LoVo (cell line): ENCODE measurements at regions not wholly inside any gene's neighbourhood (a gene's known extent, or its start where the extent isn't known, plus 50 kb on each side); places are given as distances from the start of the nearest gene placed in this dataset.

Experiments
- DNase-seq: peaks from one replicate; pipeline ENCODE4 v3.0.0-alpha.2; 2016; ENCODE audit warnings: low spot score

GRCh38 chr2:107218208-107218607 is 332.2 kb upstream of the ST6GAL2 start:
- no peak for DNase-seq

GRCh38 chr2:107222466-107222865 is 336.5 kb upstream of the ST6GAL2 start:
- DNase-seq = no peak

GRCh38 chr2:107235491-107236254 is 349.7 kb upstream of the ST6GAL2 start:
- DNase-seq = no peak

DNA sequence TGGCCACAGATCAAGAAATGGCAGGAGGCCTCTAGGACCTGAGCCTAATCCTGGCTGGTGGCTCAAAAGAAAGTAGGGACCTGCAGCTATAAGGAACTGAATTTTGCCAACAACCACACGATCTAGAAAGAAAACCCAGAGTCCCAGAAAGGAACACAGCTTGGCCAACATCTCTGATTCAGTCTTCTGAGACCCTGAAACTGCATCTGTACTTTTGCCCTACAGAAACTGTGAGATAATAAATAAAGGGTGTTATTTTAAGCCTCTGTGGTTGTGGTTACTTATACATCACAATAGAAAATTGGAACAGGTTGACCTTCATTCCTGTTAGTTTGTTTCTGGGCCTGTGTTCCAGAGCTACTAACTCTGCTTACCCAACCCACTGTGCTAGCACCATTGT is 356.8 kb upstream of the ST6GAL2 start:
- DNase-seq = no peak

- DNase-seq = no peak
Observed at GRCh38 chr2:107248932-107249331, 363.0 kb upstream of the ST6GAL2 start.

GRCh38 chr2:107255744-107256143 is 369.8 kb upstream of the ST6GAL2 start:
- no peak for DNase-seq

DNA sequence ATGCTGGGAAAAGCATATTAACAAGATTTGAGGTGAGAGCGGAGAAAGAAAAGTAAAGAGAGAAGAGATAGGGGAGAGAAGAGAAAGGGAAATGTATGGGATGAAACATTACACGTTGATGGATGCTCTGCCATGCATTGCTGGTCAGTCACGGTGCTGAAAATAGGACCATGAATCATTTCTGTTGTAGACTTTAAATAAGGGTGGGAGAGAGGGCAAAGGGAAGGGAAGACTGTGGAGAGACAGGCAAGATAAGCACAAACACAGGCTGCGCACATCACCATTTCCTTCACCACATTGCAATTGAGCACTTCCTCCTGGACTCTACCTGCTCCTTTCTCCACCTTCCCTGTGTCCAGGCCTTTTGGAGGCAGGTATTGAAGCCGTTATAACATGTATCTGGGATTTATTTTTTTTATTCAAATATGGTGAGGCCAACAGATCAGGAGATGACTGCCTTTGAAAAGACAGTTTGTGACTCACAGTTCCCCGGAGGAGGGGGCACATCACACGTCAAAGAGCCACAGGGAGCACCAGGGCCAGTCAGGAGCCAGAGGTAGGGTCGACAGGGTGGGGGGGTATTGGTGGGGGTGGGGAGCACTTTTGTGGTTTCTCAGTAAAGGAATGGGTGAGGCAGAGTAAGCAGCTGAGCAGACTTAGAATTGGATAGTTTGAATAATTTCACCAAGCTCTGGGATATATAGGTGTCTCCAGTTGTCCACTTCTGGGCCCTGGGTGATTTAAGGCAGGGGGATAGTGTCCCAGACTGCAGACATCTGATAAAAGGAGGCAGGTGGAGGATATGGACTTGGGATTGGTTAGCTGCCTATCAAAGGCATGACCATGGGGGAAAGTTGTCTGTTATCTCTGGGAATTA is 372.8 kb upstream of the ST6GAL2 start:
- DNase-seq = no peak

- no peak for DNase-seq
Observed at GRCh38 chr2:107259408-107260195, 373.6 kb upstream of the ST6GAL2 start.

GRCh38 chr2:107263628-107264027 is 377.7 kb upstream of the ST6GAL2 start:
- DNase-seq = no peak

DNA sequence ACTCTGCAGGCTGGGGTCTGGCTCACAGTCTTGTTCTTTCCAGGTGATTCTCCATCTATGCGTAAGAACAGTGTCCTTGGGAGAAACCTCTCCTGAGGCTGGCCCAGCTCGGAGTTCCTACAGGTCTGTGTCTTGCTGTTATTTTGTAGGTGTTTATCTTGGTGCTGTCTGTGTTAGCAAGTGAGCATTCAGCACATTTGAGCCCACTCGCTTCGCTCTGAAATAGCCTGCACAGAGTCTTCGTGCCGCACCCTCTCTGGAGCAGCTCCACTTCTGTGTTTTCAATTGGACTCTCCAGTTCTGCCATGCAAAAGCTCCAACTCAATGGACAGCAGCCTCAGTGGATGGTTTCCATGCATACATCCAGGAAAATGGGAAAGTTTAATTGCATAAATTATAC is 378.2 kb upstream of the ST6GAL2 start:
- no peak for DNase-seq

DNA sequence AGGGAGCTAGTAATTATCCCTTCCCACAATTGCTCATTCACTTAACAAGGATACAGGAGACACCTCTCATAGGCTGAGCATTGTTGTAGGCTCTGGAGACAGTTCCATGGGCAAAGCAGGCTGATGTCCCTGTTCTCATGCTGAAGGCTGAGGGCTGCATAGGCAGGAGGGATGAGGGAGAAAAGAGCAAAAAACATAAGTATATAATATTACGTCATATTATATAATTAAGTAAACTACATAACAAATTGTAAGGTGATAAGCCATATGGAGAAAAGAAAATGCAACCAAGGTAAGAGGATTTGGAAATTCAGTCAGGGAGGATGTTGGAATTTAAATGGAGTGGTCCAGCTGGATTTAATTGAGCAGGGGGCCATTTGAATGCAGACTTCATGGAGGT is 380.6 kb upstream of the ST6GAL2 start:
- no peak for DNase-seq

GRCh38 chr2:107267086-107267485 is 381.1 kb upstream of the ST6GAL2 start:
- DNase-seq = no peak

DNA sequence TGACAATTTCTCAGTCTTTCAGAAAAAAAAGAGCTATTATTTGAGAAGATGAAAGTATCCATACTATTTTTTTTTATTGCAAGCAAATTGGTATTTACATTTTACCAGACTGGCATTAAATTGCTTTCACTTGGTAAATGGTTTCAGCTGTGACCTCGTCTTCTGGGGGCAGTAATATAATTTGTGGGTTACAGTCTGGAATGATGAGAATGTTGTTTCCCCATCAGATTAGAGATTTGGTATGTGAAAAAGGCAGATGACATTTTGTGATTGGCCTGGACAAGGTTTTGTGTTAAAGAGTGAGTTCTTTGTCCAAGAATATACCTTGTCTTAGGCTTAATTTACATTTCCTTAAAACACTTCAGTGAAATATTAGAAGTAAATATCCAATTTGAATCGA is 390.1 kb upstream of the ST6GAL2 start:
- no peak for DNase-seq

- no peak for DNase-seq
Observed at GRCh38 chr2:107278672-107279071, 392.7 kb upstream of the ST6GAL2 start.

DNA sequence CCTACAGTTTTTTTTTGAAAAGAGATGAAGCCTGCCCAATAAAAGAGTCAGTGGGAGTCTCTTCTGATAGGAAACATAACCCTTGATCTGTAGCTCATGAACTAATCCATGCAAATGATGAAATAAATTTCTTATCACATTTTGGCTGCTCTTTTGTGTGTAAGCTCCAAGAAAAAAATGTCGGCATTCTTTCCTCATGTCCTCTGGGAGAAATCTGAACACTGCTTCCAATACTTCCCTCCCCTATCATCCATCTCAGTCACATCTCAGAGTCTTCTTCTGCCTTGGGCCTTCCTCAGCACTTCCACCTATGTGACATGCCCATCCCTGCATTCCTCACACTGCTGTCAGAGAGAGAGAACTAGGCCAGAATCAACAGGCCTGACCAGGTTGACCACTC is 395.7 kb upstream of the ST6GAL2 start:
- DNase-seq = no peak

GRCh38 chr2:107282135-107282534 is 396.2 kb upstream of the ST6GAL2 start:
- no peak for DNase-seq

DNA sequence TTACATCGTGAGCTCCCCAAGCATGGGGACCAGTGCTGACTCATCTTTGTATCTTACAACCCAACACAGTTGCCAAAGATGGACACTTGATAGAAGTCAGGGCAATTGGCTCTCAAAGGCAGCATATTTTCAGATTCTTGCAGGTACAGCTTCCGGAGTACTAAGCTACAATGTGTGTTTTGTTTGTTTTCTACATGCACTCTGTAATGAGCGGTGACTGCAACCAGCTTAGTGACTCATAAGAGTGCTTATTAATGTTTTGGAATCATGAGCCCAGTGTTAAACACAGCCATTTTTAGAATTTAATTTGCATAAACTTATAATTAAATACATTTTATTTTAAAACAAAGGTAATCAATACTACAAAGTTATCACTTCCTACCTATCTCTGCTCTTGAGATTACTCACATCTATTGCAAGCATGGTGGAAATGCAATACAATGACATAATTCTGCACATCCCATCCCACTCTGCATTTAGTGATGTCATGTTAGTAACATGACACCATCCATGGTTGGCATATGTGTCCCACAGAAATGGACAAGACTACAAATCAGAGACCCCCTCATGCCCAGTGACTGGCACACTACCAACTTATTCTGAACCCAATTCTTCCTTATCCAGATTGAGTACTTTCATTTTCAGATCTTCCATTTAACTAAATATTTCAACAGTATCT is 399.8 kb upstream of the ST6GAL2 start:
- DNase-seq = no peak

- DNase-seq = no peak
Observed at GRCh38 chr2:107290041-107290440, 404.1 kb upstream of the ST6GAL2 start.

GRCh38 chr2:107303964-107304363 is 418.0 kb upstream of the ST6GAL2 start:
- DNase-seq = no peak

- no peak for DNase-seq
Observed at GRCh38 chr2:107305966-107306365, 420.0 kb upstream of the ST6GAL2 start.

- no peak for DNase-seq
Observed at GRCh38 chr2:107306881-107307280, 420.9 kb upstream of the ST6GAL2 start.

- DNase-seq = no peak
Observed at GRCh38 chr2:107308835-107309234, 422.9 kb upstream of the ST6GAL2 start.
